ENCODE measurements at regions not wholly inside any gene's neighbourhood (a gene's known extent, or its start where the extent isn't known, plus 50 kb on each side); places are given as distances from the start of the nearest gene placed in this dataset.

GRCh38 chr1:208499026-208499425, 254.8 kb upstream of the PLXNA2 start:
- Histone ChIP-seq H3K27ac (ENCODE audit: low read depth in 2 of 2, low read length in 1 of 2) (no peak overlapping the region), H3K27me3 (ENCODE audit: control insufficient read depth in 1 of 2, insufficient read depth in 2 of 2, low read length in 2 of 2) (no peaks in the 10 kb centered on the region), H3K4me1 (ENCODE audit: control insufficient read depth in 2 of 2, insufficient read depth in 2 of 2, low read length in 1 of 2) (peaks cover 0 to 4% of the 10 kb centered on the region in 2 donors), H3K4me3 (ENCODE audit: low read depth in 1 of 2, low read length in 2 of 2) (no peak overlapping the region), H3K9me3 (ENCODE audit: control insufficient read depth in 2 of 2, insufficient read depth in 1 of 2, low read depth in 1 of 2, low read length in 1 of 2) (no peaks in the 10 kb centered on the region), H3K36me3 (ENCODE audit: control insufficient read depth in 2 of 2, insufficient read depth in 2 of 2, low read length in 1 of 2) (no peaks in the 10 kb centered on the region)
- WGBS, 2 donors, result 68% methylated on average over 3 of the region's 3 CpGs

- H3K9me3 ChIP-seq (ENCODE audit: control insufficient read depth in 2 of 2, insufficient read depth in 1 of 2, low read depth in 1 of 2, low read length in 1 of 2), result no peaks in the 10 kb centered on the region
- no peak overlapping the region for H3K27ac ChIP-seq (ENCODE audit: low read depth in 2 of 2, low read length in 1 of 2)
- H3K4me1 ChIP-seq (ENCODE audit: control insufficient read depth in 2 of 2, insufficient read depth in 2 of 2, low read length in 1 of 2), result peaks cover 0 to 4% of the 10 kb centered on the region in 2 donors
- H3K36me3 ChIP-seq (ENCODE audit: control insufficient read depth in 2 of 2, insufficient read depth in 2 of 2, low read length in 1 of 2), result no peaks in the 10 kb centered on the region
- no peak overlapping the region for H3K4me3 ChIP-seq (ENCODE audit: low read depth in 1 of 2, low read length in 2 of 2)
- no peaks in the 10 kb centered on the region for H3K27me3 ChIP-seq (ENCODE audit: control insufficient read depth in 1 of 2, insufficient read depth in 2 of 2, low read length in 2 of 2)
- WGBS, 2 donors, result 67 to 77% methylated on average over 4 of the region's 4 CpGs
Measured at GRCh38 chr1:208499601-208500000, 255.4 kb upstream of the PLXNA2 start.

GRCh38 chr1:208500375-208500774, 256.2 kb upstream of the PLXNA2 start:
- no peak overlapping the region for H3K4me3 ChIP-seq (ENCODE audit: low read depth in 1 of 2, low read length in 2 of 2)
- H3K27me3 ChIP-seq (ENCODE audit: control insufficient read depth in 1 of 2, insufficient read depth in 2 of 2, low read length in 2 of 2), result no peaks in the 10 kb centered on the region
- H3K9me3 ChIP-seq (ENCODE audit: control insufficient read depth in 2 of 2, insufficient read depth in 1 of 2, low read depth in 1 of 2, low read length in 1 of 2), result no peaks in the 10 kb centered on the region
- H3K4me1 ChIP-seq (ENCODE audit: control insufficient read depth in 2 of 2, insufficient read depth in 2 of 2, low read length in 1 of 2), result peaks cover 0 to 4% of the 10 kb centered on the region in 2 donors
- H3K27ac ChIP-seq (ENCODE audit: low read depth in 2 of 2, low read length in 1 of 2), result no peak overlapping the region
- no peaks in the 10 kb centered on the region for H3K36me3 ChIP-seq (ENCODE audit: control insufficient read depth in 2 of 2, insufficient read depth in 2 of 2, low read length in 1 of 2)
- WGBS, 2 donors, result 18 to 31% methylated on average over 2 of the region's 2 CpGs

- 63 to 71% methylated on average over 2 of the region's 2 CpGs for WGBS, 2 donors
- Histone ChIP-seq H3K36me3 (ENCODE audit: control insufficient read depth in 2 of 2, insufficient read depth in 2 of 2, low read length in 1 of 2) (no peaks in the 10 kb centered on the region), H3K4me3 (ENCODE audit: low read depth in 1 of 2, low read length in 2 of 2) (no peak overlapping the region), H3K9me3 (ENCODE audit: control insufficient read depth in 2 of 2, insufficient read depth in 1 of 2, low read depth in 1 of 2, low read length in 1 of 2) (no peaks in the 10 kb centered on the region), H3K27me3 (ENCODE audit: control insufficient read depth in 1 of 2, insufficient read depth in 2 of 2, low read length in 2 of 2) (no peaks in the 10 kb centered on the region), H3K4me1 (ENCODE audit: control insufficient read depth in 2 of 2, insufficient read depth in 2 of 2, low read length in 1 of 2) (no peaks in the 10 kb centered on the region), H3K27ac (ENCODE audit: low read depth in 2 of 2, low read length in 1 of 2) (no peak overlapping the region)
Measured at GRCh38 chr1:208501542-208501941, 257.4 kb upstream of the PLXNA2 start.

GRCh38 chr1:208503787-208504186, 259.6 kb upstream of the PLXNA2 start:
- Histone ChIP-seq H3K4me1 (ENCODE audit: control insufficient read depth in 2 of 2, insufficient read depth in 2 of 2, low read length in 1 of 2) (no peaks in the 10 kb centered on the region), H3K4me3 (ENCODE audit: low read depth in 1 of 2, low read length in 2 of 2) (no peak overlapping the region), H3K27me3 (ENCODE audit: control insufficient read depth in 1 of 2, insufficient read depth in 2 of 2, low read length in 2 of 2) (no peaks in the 10 kb centered on the region), H3K9me3 (ENCODE audit: control insufficient read depth in 2 of 2, insufficient read depth in 1 of 2, low read depth in 1 of 2, low read length in 1 of 2) (no peaks in the 10 kb centered on the region), H3K36me3 (ENCODE audit: control insufficient read depth in 2 of 2, insufficient read depth in 2 of 2, low read length in 1 of 2) (no peaks in the 10 kb centered on the region), H3K27ac (ENCODE audit: low read depth in 2 of 2, low read length in 1 of 2) (no peak overlapping the region)
- WGBS, 2 donors, result 74 to 75% methylated on average over 8 of the region's 8 CpGs

GRCh38 chr1:208506812-208507211, 262.6 kb upstream of the PLXNA2 start:
- no peaks in the 10 kb centered on the region for H3K4me1 ChIP-seq (ENCODE audit: control insufficient read depth in 2 of 2, insufficient read depth in 2 of 2, low read length in 1 of 2)
- WGBS, 2 donors, result 87 to 98% methylated on average over 2 of the region's 2 CpGs
- no peaks in the 10 kb centered on the region for H3K36me3 ChIP-seq (ENCODE audit: control insufficient read depth in 2 of 2, insufficient read depth in 2 of 2, low read length in 1 of 2)

GRCh38 chr1:208509072-208509471, 264.9 kb upstream of the PLXNA2 start:
- WGBS, 2 donors, result 47 to 64% methylated on average over 2 of the region's 2 CpGs
- Histone ChIP-seq H3K27ac (ENCODE audit: low read depth in 2 of 2, low read length in 1 of 2) (no peak overlapping the region), H3K27me3 (ENCODE audit: control insufficient read depth in 1 of 2, insufficient read depth in 2 of 2, low read length in 2 of 2) (no peaks in the 10 kb centered on the region), H3K4me1 (ENCODE audit: control insufficient read depth in 2 of 2, insufficient read depth in 2 of 2, low read length in 1 of 2) (no peaks in the 10 kb centered on the region), H3K36me3 (ENCODE audit: control insufficient read depth in 2 of 2, insufficient read depth in 2 of 2, low read length in 1 of 2) (no peaks in the 10 kb centered on the region), H3K4me3 (ENCODE audit: low read depth in 1 of 2, low read length in 2 of 2) (no peak overlapping the region), H3K9me3 (ENCODE audit: control insufficient read depth in 2 of 2, insufficient read depth in 1 of 2, low read depth in 1 of 2, low read length in 1 of 2) (no peaks in the 10 kb centered on the region)

More at GRCh38 chr1:208506812-208507211, 262.6 kb upstream of the PLXNA2 start:
- no peak overlapping the region for H3K27ac ChIP-seq (ENCODE audit: low read depth in 2 of 2, low read length in 1 of 2)
- no peaks in the 10 kb centered on the region for H3K9me3 ChIP-seq (ENCODE audit: control insufficient read depth in 2 of 2, insufficient read depth in 1 of 2, low read depth in 1 of 2, low read length in 1 of 2)
- no peaks in the 10 kb centered on the region for H3K27me3 ChIP-seq (ENCODE audit: control insufficient read depth in 1 of 2, insufficient read depth in 2 of 2, low read length in 2 of 2)
- H3K4me3 ChIP-seq (ENCODE audit: low read depth in 1 of 2, low read length in 2 of 2), result no peak overlapping the region

- 72 to 85% methylated on average over 5 of the region's 5 CpGs for WGBS, 2 donors
- H3K27me3 ChIP-seq (ENCODE audit: control insufficient read depth in 1 of 2, insufficient read depth in 2 of 2, low read length in 2 of 2), result no peaks in the 10 kb centered on the region
- H3K36me3 ChIP-seq (ENCODE audit: control insufficient read depth in 2 of 2, insufficient read depth in 2 of 2, low read length in 1 of 2), result no peaks in the 10 kb centered on the region
- no peaks in the 10 kb centered on the region for H3K9me3 ChIP-seq (ENCODE audit: control insufficient read depth in 2 of 2, insufficient read depth in 1 of 2, low read depth in 1 of 2, low read length in 1 of 2)
- H3K4me3 ChIP-seq (ENCODE audit: low read depth in 1 of 2, low read length in 2 of 2), result no peak overlapping the region
- H3K27ac ChIP-seq (ENCODE audit: low read depth in 2 of 2, low read length in 1 of 2), result no peak overlapping the region
- no peaks in the 10 kb centered on the region for H3K4me1 ChIP-seq (ENCODE audit: control insufficient read depth in 2 of 2, insufficient read depth in 2 of 2, low read length in 1 of 2)
Measured at GRCh38 chr1:208510192-208510952, 266.2 kb upstream of the PLXNA2 start.

GRCh38 chr1:208511242-208511860, 267.2 kb upstream of the PLXNA2 start:
- Histone ChIP-seq H3K9me3 (ENCODE audit: control insufficient read depth in 2 of 2, insufficient read depth in 1 of 2, low read depth in 1 of 2, low read length in 1 of 2) (no peaks in the 10 kb centered on the region), H3K4me3 (ENCODE audit: low read depth in 1 of 2, low read length in 2 of 2) (no peak overlapping the region), H3K36me3 (ENCODE audit: control insufficient read depth in 2 of 2, insufficient read depth in 2 of 2, low read length in 1 of 2) (no peaks in the 10 kb centered on the region), H3K27ac (ENCODE audit: low read depth in 2 of 2, low read length in 1 of 2) (no peak overlapping the region), H3K27me3 (ENCODE audit: control insufficient read depth in 1 of 2, insufficient read depth in 2 of 2, low read length in 2 of 2) (no peaks in the 10 kb centered on the region), H3K4me1 (ENCODE audit: control insufficient read depth in 2 of 2, insufficient read depth in 2 of 2, low read length in 1 of 2) (no peaks in the 10 kb centered on the region)
- 55 to 63% methylated on average over 6 of the region's 6 CpGs for WGBS, 2 donors

- Histone ChIP-seq H3K36me3 (ENCODE audit: control insufficient read depth in 2 of 2, insufficient read depth in 2 of 2, low read length in 1 of 2) (no peaks in the 10 kb centered on the region), H3K27me3 (ENCODE audit: control insufficient read depth in 1 of 2, insufficient read depth in 2 of 2, low read length in 2 of 2) (no peaks in the 10 kb centered on the region), H3K27ac (ENCODE audit: low read depth in 2 of 2, low read length in 1 of 2) (no peak overlapping the region), H3K9me3 (ENCODE audit: control insufficient read depth in 2 of 2, insufficient read depth in 1 of 2, low read depth in 1 of 2, low read length in 1 of 2) (no peaks in the 10 kb centered on the region), H3K4me3 (ENCODE audit: low read depth in 1 of 2, low read length in 2 of 2) (no peak overlapping the region), H3K4me1 (ENCODE audit: control insufficient read depth in 2 of 2, insufficient read depth in 2 of 2, low read length in 1 of 2) (no peaks in the 10 kb centered on the region)
- 69 to 76% methylated on average over 2 of the region's 2 CpGs for WGBS, 2 donors
Measured at GRCh38 chr1:208513799-208514198, 269.6 kb upstream of the PLXNA2 start.

All from esophagus (tissue), 2 donors.